Activated CD8-positive, alpha-beta T cell treated with anti-CD3 and anti-CD28 coated beads for 36 hours (primary cell): ENCODE measurements at regions not wholly inside any gene's neighbourhood (a gene's known extent, or its start where the extent isn't known, plus 50 kb on each side); places are given as distances from the start of the nearest gene placed in this dataset.

Experiments used
- ATAC-seq: fragments of 200-7000 bp; cut with Tn5 transposase; one replicate; pipeline ENCODE4 v1.10.0; 2021; ENCODE audit warnings: mild to moderate bottlenecking, moderate library complexity
- CTCF ChIA-PET: fragments of 350-600 bp; sonication (Branson Sonifier 250); formaldehyde crosslinking; loops from one replicate; lab custom pipeline; 2021; ENCODE audit warnings: antibody characterized with exemption; lab: Charles Lee
- POLR2A ChIA-PET: fragments of 350-600 bp; sonication (Branson Sonifier 250); formaldehyde crosslinking; loops from one replicate; lab custom pipeline; 2021; ENCODE audit warnings: antibody characterized with exemption; lab: Charles Lee
- DNase-seq: peaks from one replicate; pipeline ENCODE4 v3.0.0-alpha.2; 2020
- H3K27ac Mint-ChIP-seq: one replicate; pipeline ENCODE4 v1.8.0; 2021; ENCODE audit warnings: mild to moderate bottlenecking, mixed read lengths
- H3K27me3 Mint-ChIP-seq: one replicate; pipeline ENCODE4 v1.8.0; 2021; ENCODE audit warnings: mixed read lengths
- H3K36me3 Mint-ChIP-seq: one replicate; pipeline ENCODE4 v1.8.0; 2021; ENCODE audit warnings: low read depth, mixed read lengths
- H3K4me1 Mint-ChIP-seq: one replicate; pipeline ENCODE4 v1.8.0; 2021; ENCODE audit warnings: low read depth, mixed read lengths
- H3K4me3 Mint-ChIP-seq: one replicate; pipeline ENCODE4 v1.8.0; 2021; ENCODE audit warnings: mild to moderate bottlenecking, moderate library complexity, mixed read lengths
- H3K9me3 Mint-ChIP-seq: one replicate; pipeline ENCODE4 v1.8.0; 2021; ENCODE audit warnings: mixed read lengths
- intact Hi-C: fragments of 100-400 bp; cut with micrococcal nuclease; formaldehyde crosslinking; loops from one replicate; pipeline ENCODE4 v1.10.0; 2022
- TF ChIP-seq, protein P1 (sequence below): fragments of 200-600 bp; IDR thresholded peaks from one replicate; pipeline ENCODE4 v1.8.0; 2022; ENCODE audit warnings: antibody characterized with exemption, mild to moderate bottlenecking

DNA sequence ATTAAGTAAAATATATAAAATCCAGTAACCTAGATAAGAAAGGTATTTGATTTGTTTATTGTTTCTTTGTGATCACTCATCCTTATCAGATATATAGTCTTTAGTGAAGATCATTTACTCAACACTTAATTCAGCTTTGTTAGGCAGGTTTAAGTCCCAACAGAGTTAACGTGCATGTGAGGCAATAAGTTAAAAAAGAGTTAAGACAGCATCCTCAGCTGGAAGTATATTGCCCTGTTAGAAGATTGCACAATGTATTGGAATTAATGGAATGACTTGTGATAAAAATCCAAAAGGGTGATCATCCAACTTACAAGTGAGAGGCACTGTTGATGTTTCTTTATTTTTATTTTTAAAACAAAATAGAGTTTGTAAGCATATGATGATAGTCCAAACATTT is 1162.1 kb downstream of the RAPGEF2 start:
- no peak overlapping the region for H3K4me3 Mint-ChIP-seq
- no peaks in the 10 kb centered on the region for H3K36me3 Mint-ChIP-seq
- intact Hi-C loops: no loop called here
- H3K9me3 Mint-ChIP-seq: peaks cover 5% of the 10 kb centered on the region
- no peak for ATAC-seq
- ChIA-PET POLR2A (no interaction called here), CTCF (no interaction called here)
- H3K4me1 Mint-ChIP-seq: no peaks in the 10 kb centered on the region
- TF ChIP-seq, protein P1, sequence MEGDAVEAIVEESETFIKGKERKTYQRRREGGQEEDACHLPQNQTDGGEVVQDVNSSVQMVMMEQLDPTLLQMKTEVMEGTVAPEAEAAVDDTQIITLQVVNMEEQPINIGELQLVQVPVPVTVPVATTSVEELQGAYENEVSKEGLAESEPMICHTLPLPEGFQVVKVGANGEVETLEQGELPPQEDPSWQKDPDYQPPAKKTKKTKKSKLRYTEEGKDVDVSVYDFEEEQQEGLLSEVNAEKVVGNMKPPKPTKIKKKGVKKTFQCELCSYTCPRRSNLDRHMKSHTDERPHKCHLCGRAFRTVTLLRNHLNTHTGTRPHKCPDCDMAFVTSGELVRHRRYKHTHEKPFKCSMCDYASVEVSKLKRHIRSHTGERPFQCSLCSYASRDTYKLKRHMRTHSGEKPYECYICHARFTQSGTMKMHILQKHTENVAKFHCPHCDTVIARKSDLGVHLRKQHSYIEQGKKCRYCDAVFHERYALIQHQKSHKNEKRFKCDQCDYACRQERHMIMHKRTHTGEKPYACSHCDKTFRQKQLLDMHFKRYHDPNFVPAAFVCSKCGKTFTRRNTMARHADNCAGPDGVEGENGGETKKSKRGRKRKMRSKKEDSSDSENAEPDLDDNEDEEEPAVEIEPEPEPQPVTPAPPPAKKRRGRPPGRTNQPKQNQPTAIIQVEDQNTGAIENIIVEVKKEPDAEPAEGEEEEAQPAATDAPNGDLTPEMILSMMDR: no peak
- H3K27me3 Mint-ChIP-seq: no peaks in the 10 kb centered on the region
- DNase-seq: no peak
- H3K27ac Mint-ChIP-seq: no peak overlapping the region

GRCh38 chr4:160265836-160266235 is 1163.0 kb downstream of the RAPGEF2 start:
- Mint-ChIP-seq H3K27me3 (no peaks in the 10 kb centered on the region), H3K27ac (no peak overlapping the region), H3K9me3 (peaks cover 5% of the 10 kb centered on the region), H3K4me3 (no peak overlapping the region), H3K36me3 (no peaks in the 10 kb centered on the region), H3K4me1 (no peaks in the 10 kb centered on the region)
- ChIA-PET CTCF (no interaction called here), POLR2A (no interaction called here)
- intact Hi-C loops: no loop called here
- TF ChIP-seq, protein P1: no peak
- ATAC-seq (no peak), DNase-seq (no peak)

DNA sequence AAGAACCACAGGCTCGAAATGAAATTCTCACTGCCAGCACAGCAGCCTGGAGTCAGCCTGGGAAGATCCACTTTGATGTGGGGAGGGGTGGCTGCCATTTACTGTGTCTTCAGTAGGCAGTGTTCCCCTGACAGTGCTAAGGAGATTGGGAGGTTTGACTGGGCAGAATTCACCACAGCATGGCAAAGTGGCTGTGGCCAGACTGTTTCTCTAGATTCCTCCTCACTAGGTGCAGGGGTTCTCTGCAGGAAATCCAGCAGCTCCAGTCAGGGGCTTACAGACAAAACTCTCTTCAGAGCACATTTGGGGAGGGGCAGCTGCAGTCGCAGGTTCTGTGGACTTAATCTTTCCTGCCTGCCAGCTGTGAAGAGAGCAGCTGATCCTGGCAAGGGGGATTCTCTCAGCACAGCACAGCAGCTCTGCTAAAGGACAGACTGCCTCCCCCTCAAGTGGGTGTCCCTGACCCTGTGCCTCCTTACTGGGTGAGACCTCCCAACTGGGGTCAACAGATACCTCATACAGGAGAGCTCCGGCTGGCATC is 1174.0 kb downstream of the RAPGEF2 start:
- ATAC-seq: no peak
- Mint-ChIP-seq H3K27me3 (no peaks in the 10 kb centered on the region), H3K27ac (no peak overlapping the region), H3K4me3 (no peak overlapping the region), H3K36me3 (no peaks in the 10 kb centered on the region), H3K9me3 (peaks cover 34% of the 10 kb centered on the region), H3K4me1 (no peaks in the 10 kb centered on the region)
- ChIA-PET POLR2A (no interaction called here), CTCF (no interaction called here)
- TF ChIP-seq, protein P1: no peak
- no peak for DNase-seq
- intact Hi-C loops: no loop called here

- intact Hi-C loops: no loop called here
- ATAC-seq (no peak), DNase-seq (no peak)
- H3K9me3 Mint-ChIP-seq: peaks cover 19% of the 10 kb centered on the region
- no peaks in the 10 kb centered on the region for H3K27me3 Mint-ChIP-seq
- ChIA-PET POLR2A (no interaction called here), CTCF (interaction anchor here (0.5 kb wide), 1 partner anchor 519 kb away, joined by 3 read pairs; no protein-coding TSS in a partner anchor)
- H3K27ac Mint-ChIP-seq: no peak overlapping the region
- H3K4me3 Mint-ChIP-seq: no peak overlapping the region
- no peaks in the 10 kb centered on the region for H3K36me3 Mint-ChIP-seq
- H3K4me1 Mint-ChIP-seq: no peaks in the 10 kb centered on the region
- TF ChIP-seq, protein P1: no peak
Measured at GRCh38 chr4:160283081-160283480, 1180.2 kb downstream of the RAPGEF2 start.

DNA sequence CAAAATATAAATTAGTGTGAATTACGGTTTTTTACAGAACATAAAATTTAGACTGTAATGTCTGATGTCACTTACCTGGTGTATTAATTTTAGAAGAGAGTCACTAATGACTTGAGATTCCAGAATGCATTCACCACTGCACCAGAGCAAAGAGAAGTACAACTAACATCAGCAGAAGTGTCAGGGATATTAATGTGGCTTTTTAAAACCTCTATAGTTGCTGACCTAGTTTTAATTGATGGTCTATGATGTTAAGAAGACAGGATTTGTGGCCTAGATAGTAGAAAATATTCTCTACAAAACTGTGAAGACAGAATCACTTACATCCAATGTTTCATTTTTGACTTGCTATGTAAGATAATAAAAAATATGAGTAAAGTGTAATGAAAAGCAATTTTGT is 1181.6 kb downstream of the RAPGEF2 start:
- POLR2A ChIA-PET: no interaction called here
- Mint-ChIP-seq H3K27ac (no peak overlapping the region), H3K4me1 (no peaks in the 10 kb centered on the region), H3K36me3 (no peaks in the 10 kb centered on the region), H3K9me3 (peaks cover 17% of the 10 kb centered on the region), H3K27me3 (no peaks in the 10 kb centered on the region), H3K4me3 (no peak overlapping the region)
- TF ChIP-seq, protein P1: no peak
- intact Hi-C loops: no loop called here
- ATAC-seq: no peak
- no peak for DNase-seq
- CTCF ChIA-PET: no interaction called here
